H1 (cell line): ENCODE measurements at regions not wholly inside any gene's neighbourhood (a gene's known extent, or its start where the extent isn't known, plus 50 kb on each side); places are given as distances from the start of the nearest gene placed in this dataset.

Experiments
- CTCF ChIA-PET: fragments of 300-600 bp; sonication (Branson Sonifier 250); formaldehyde crosslinking; loops from one replicate; lab custom pipeline; 2021; ENCODE audit not compliant: partially characterized antibody; lab: Charles Lee
- POLR2A ChIA-PET: fragments of 300-600 bp; sonication (Branson Sonifier 250); formaldehyde crosslinking; loops from one replicate; lab custom pipeline; 2021; ENCODE audit warnings: inconsistent platforms; ENCODE audit not compliant: partially characterized antibody; lab: Charles Lee
- DNase-seq, 2 experiments: peaks; one replicate each; pipeline versions ENCODE4 v3.0.0 to v3.0.0-alpha.2; 2010 to 2022; ENCODE audit warnings: low spot score in 2 of 2, low read depth in 1 of 2, mixed read lengths in 1 of 2
- FAIRE-seq: peaks from 2 replicates; lab custom pipeline; 2011; peaks lifted over from hg19 to GRCh38; lab: Jason Lieb, UNC
- H2AFZ ChIP-seq: 2 replicates; pipeline ENCODE4 v1.8.1; 2012; ENCODE audit warnings: low read length, inconsistent platforms
- H2AK5ac ChIP-seq: 2 replicates; pipeline ENCODE4 v1.6.1; 2013; ENCODE audit warnings: low read depth, low read length
- H2BK120ac ChIP-seq: replicated peaks from 2 replicates; pipeline ENCODE3; 2013; ENCODE audit warnings: low read depth, low read length, inconsistent platforms
- H2BK12ac ChIP-seq: 2 replicates; pipeline ENCODE4 v1.6.1; 2013; ENCODE audit warnings: low read depth, low read length
- H2BK15ac ChIP-seq: 2 replicates; pipeline ENCODE4 v1.6.1; 2013; ENCODE audit warnings: low read length
- H2BK20ac ChIP-seq: 2 replicates; pipeline ENCODE4 v1.6.1; 2013; ENCODE audit warnings: low read length
- H2BK5ac ChIP-seq: 2 replicates; pipeline ENCODE4 v1.6.1; 2013; ENCODE audit warnings: low read depth, low read length
- H3K14ac ChIP-seq: 2 replicates; pipeline ENCODE4 v1.6.1; 2013; ENCODE audit warnings: inconsistent platforms; ENCODE audit not compliant: insufficient read length
- H3K18ac ChIP-seq: 2 replicates; pipeline ENCODE4 v1.6.1; 2013; ENCODE audit warnings: low read length; ENCODE audit errors: extremely low read depth
- H3K23ac ChIP-seq: 2 replicates; pipeline ENCODE4 v1.6.1; 2013; ENCODE audit warnings: inconsistent platforms; ENCODE audit not compliant: insufficient read length
- H3K23me2 ChIP-seq: 2 replicates; pipeline ENCODE4 v1.6.1; 2013; ENCODE audit warnings: low read depth, low read length
- H3K27ac ChIP-seq: 2 replicates; pipeline ENCODE4 v1.6.1; 2011; ENCODE audit warnings: low read depth, low read length, inconsistent platforms
- H3K27me3 ChIP-seq, 4 experiments: replicated peaks in 1 of 4; 1 replicate in 1 of 4; 2 replicates in 3 of 4; pipeline versions ENCODE4 v1.6.1 to v1.8.1; 2011 to 2013; ENCODE audit warnings: low read length in 3 of 4, mild to moderate bottlenecking in 3 of 4, inconsistent platforms in 2 of 4, mixed read lengths in 2 of 4, moderate library complexity in 1 of 4; ENCODE audit not compliant: control insufficient read depth in 3 of 4, insufficient read depth in 3 of 4; ENCODE audit errors: extremely low read depth in 1 of 4
- H3K36me3 ChIP-seq, 4 experiments: 2 replicates each; pipeline versions ENCODE4 v1.6.1 to v1.8.1; 2011 to 2013; ENCODE audit warnings: mild to moderate bottlenecking in 4 of 4, low read length in 3 of 4, moderate library complexity in 2 of 4, control low read depth in 1 of 4, inconsistent platforms in 1 of 4; ENCODE audit not compliant: insufficient read depth in 4 of 4, control insufficient read depth in 2 of 4
- H3K4ac ChIP-seq: replicated peaks from 2 replicates; pipeline ENCODE3; 2013; ENCODE audit warnings: low read length, low read depth, mixed read lengths, inconsistent platforms; ENCODE audit not compliant: insufficient read length
- H3K4me1 ChIP-seq, 4 experiments: replicated peaks in 1 of 4; 1 replicate in 1 of 4; 2 replicates in 3 of 4; pipeline versions ENCODE4 v1.6.1 to v1.8.1; 2011 to 2013; ENCODE audit warnings: low read length in 3 of 4, inconsistent platforms in 2 of 4, mixed read lengths in 1 of 4; ENCODE audit not compliant: insufficient read depth in 4 of 4, control insufficient read depth in 3 of 4
- H3K4me2 ChIP-seq, 2 experiments: 2 replicates each; pipeline versions ENCODE4 v1.6.1 to v1.8.1; 2011 to 2013; ENCODE audit warnings: low read depth in 2 of 2, low read length in 2 of 2, control low read depth in 1 of 2, inconsistent platforms in 1 of 2, mild to moderate bottlenecking in 1 of 2; ENCODE audit not compliant: insufficient read depth in 1 of 2
- H3K4me3 ChIP-seq, 4 experiments: fragments of 200-600, 300-600 bp in 1 of 4; sonication (generic), shearing (Covaris generic), sonication (Bioruptor Twin) in 1 of 4; 2 replicates each; pipeline versions ENCODE4 v1.5.1 to v1.8.1; 2011 to 2016; ENCODE audit warnings: low read length in 4 of 4, low read depth in 3 of 4, control low read depth in 2 of 4, inconsistent platforms in 2 of 4, mild to moderate bottlenecking in 2 of 4, mixed read lengths in 1 of 4, moderate library complexity in 1 of 4; ENCODE audit not compliant: insufficient read depth in 2 of 4; ENCODE audit errors: extremely low read depth in 1 of 4
- H3K56ac ChIP-seq: replicated peaks from 2 replicates; pipeline ENCODE3; 2013; ENCODE audit warnings: low read depth, mild to moderate bottlenecking, mixed read lengths, low read length, inconsistent platforms; ENCODE audit not compliant: insufficient read length
- H3K79me1 ChIP-seq: 2 replicates; pipeline ENCODE4 v1.6.1; 2013; ENCODE audit warnings: low read depth, low read length, control low read depth
- H3K79me2 ChIP-seq, 2 experiments: 2 replicates each; pipeline versions ENCODE4 v1.6.1 to v1.8.1; 2012 to 2013; ENCODE audit warnings: low read length in 2 of 2, mild to moderate bottlenecking in 2 of 2, inconsistent platforms in 1 of 2; ENCODE audit not compliant: insufficient read depth in 2 of 2, control insufficient read depth in 1 of 2
- H3K9ac ChIP-seq, 4 experiments: replicated peaks in 1 of 4; 1 replicate in 1 of 4; 2 replicates in 3 of 4; pipeline versions ENCODE4 v1.6.1 to v1.8.1; 2011 to 2013; ENCODE audit warnings: low read depth in 3 of 4, low read length in 3 of 4, control low read depth in 2 of 4, mild to moderate bottlenecking in 2 of 4, moderate library complexity in 2 of 4, inconsistent platforms in 1 of 4; ENCODE audit errors: extremely low read depth in 1 of 4
- H3K9me3 ChIP-seq, 2 experiments: 2 replicates each; pipeline versions ENCODE4 v1.6.1 to v1.8.1; 2012 to 2013; ENCODE audit warnings: mild to moderate bottlenecking in 2 of 2, moderate library complexity in 2 of 2, control low read depth in 1 of 2, inconsistent platforms in 1 of 2, low read depth in 1 of 2, low read length in 1 of 2, mixed read lengths in 1 of 2; ENCODE audit not compliant: insufficient read depth in 2 of 2
- H4K20me1 ChIP-seq, 2 experiments: replicated peaks in 1 of 2; 2 replicates each; pipeline versions ENCODE3 to v1.8.1; 2011 to 2013; ENCODE audit warnings: inconsistent platforms in 2 of 2, low read length in 2 of 2, mild to moderate bottlenecking in 1 of 2; ENCODE audit not compliant: insufficient read depth in 2 of 2, control insufficient read depth in 1 of 2
- H4K5ac ChIP-seq: 2 replicates; pipeline ENCODE4 v1.6.1; 2013; ENCODE audit warnings: low read length, low read depth, mixed read lengths, inconsistent platforms; ENCODE audit not compliant: insufficient read length
- H4K8ac ChIP-seq: 2 replicates; pipeline ENCODE4 v1.8.0; 2013; ENCODE audit warnings: mild to moderate bottlenecking, moderate library complexity, low read length, inconsistent platforms; ENCODE audit not compliant: insufficient read depth; ENCODE audit errors: extremely low read depth
- H4K91ac ChIP-seq: replicated peaks from 2 replicates; pipeline ENCODE3; 2013; ENCODE audit warnings: low read length, mixed read lengths, inconsistent platforms; ENCODE audit not compliant: insufficient read length
- ATF3 ChIP-seq: IDR thresholded peaks from 2 replicates; pipeline ENCODE4 v1.6.1; 2011; ENCODE audit warnings: low read depth, mild to moderate bottlenecking, low read length; ENCODE audit not compliant: insufficient read depth
- BRCA1 ChIP-seq: IDR thresholded peaks from 2 replicates; pipeline ENCODE4 v1.6.1; 2012; ENCODE audit warnings: low read depth, low read length, improper control_type of control experiment
- CEBPB ChIP-seq: IDR thresholded peaks from 2 replicates; pipeline ENCODE4 v1.6.1; 2012; ENCODE audit warnings: low read depth, low read length
- EP300 ChIP-seq, 2 experiments: IDR thresholded peaks; 1 replicate in 1 of 2; 2 replicates in 1 of 2; pipeline ENCODE4 v1.6.1; 2011 to 2012; ENCODE audit warnings: low read depth in 2 of 2, low read length in 2 of 2, mild to moderate bottlenecking in 2 of 2, borderline replicate concordance in 1 of 2, inconsistent platforms in 1 of 2, moderate library complexity in 1 of 2
- EZH2 ChIP-seq: fragments of 200-600 bp; sonication (generic); IDR thresholded peaks from 2 replicates; pipeline ENCODE4 v1.7.1; 2012; ENCODE audit warnings: low read depth, mild to moderate bottlenecking, moderate library complexity, low read length, inconsistent platforms; ENCODE audit not compliant: severe bottlenecking
- FOSL1 ChIP-seq: IDR thresholded peaks from 2 replicates; pipeline ENCODE4 v1.6.1; 2011; ENCODE audit warnings: mild to moderate bottlenecking, low read depth, low read length, moderate library complexity; ENCODE audit not compliant: insufficient read depth
- HDAC6 ChIP-seq: IDR thresholded peaks from one replicate; pipeline ENCODE4 v1.7.1; 2012; ENCODE audit warnings: low read depth, mild to moderate bottlenecking, inconsistent platforms, low read length, moderate library complexity
- KDM4A ChIP-seq: IDR thresholded peaks from one replicate; pipeline ENCODE4 v1.7.1; 2012; ENCODE audit warnings: low read depth, mild to moderate bottlenecking, moderate library complexity, low read length, inconsistent platforms; ENCODE audit not compliant: severe bottlenecking
- KDM5A ChIP-seq: fragments of 200-600 bp; IDR thresholded peaks from 2 replicates; pipeline ENCODE4 v1.7.1; 2012; ENCODE audit warnings: mild to moderate bottlenecking, low read length, inconsistent platforms, mixed read lengths
- MAFK ChIP-seq: IDR thresholded peaks from 2 replicates; pipeline ENCODE4 v1.6.1; 2012; ENCODE audit warnings: low read depth, mild to moderate bottlenecking, improper control_type of control experiment, low read length
- POLR2AphosphoS5 ChIP-seq: IDR thresholded peaks from 2 replicates; pipeline ENCODE4 v1.6.1; 2011; ENCODE audit warnings: low read depth, low read length
- SUZ12 ChIP-seq: fragments of 200-600 bp; sonication (generic); IDR thresholded peaks from 2 replicates; pipeline ENCODE4 v1.6.1; 2012; ENCODE audit warnings: mild to moderate bottlenecking, inconsistent platforms, low read length, moderate library complexity, mixed read lengths
- TAF7 ChIP-seq: optimal IDR thresholded peaks from 2 replicates; pipeline ENCODE3; 2011; ENCODE audit warnings: low read depth, mild to moderate bottlenecking, inconsistent platforms, low read length, moderate library complexity, borderline replicate concordance
- WGBS, 2 experiments: shearing (Covaris generic) in 1 of 2; methylation state at CpG; one replicate each; pipeline versions ENCODE4 v1.1.6 to v1.1.7; 2013 to 2015; ENCODE audit warnings: low lambda C conversion rate in 2 of 2, mixed read lengths in 2 of 2, inconsistent platforms in 1 of 2, low coverage in 1 of 2, missing lambda C conversion rate in 1 of 2; ENCODE audit not compliant: insufficient replicate concordance in 2 of 2, insufficient coverage in 1 of 2, insufficient read length in 1 of 2; ENCODE audit errors: extremely low coverage in 1 of 2, missing lambda C conversion rate in 1 of 2; 5-methylcytosine and 5-hydroxymethylcytosine counted together
- TF ChIP-seq, protein P1 (sequence below): IDR thresholded peaks from 2 replicates; pipeline ENCODE4 v1.6.1; 2012; ENCODE audit warnings: inconsistent platforms

DNA sequence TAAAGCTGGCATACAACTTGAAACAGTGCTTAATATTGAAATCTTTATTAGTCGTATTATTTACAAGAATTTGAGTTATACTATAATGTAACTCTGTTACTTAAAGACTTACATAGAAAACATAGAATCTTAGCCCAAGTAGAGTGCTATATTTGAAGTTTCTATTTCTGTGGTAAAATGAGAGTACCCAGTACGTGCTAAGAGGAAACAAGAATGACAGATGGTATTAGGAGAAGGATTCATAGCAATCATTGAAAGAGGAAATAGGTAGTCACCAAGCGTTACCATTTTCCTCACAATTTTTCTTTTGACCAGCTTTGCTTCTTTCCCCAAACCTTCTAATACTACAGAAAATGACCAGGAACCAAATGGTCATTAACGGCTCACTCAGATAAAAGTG, 412.1 kb upstream of the GRIA3 start:
- FAIRE-seq, result no peak
- Histone ChIP-seq H3K79me1 (no peaks in the 10 kb centered on the region), H4K8ac (no peak overlapping the region), H3K9ac (no peak overlapping the region), H2BK12ac (no peak overlapping the region), H3K27ac (no peak overlapping the region), H3K56ac (no peak overlapping the region), H3K14ac (no peak overlapping the region), H4K91ac (no peak overlapping the region), H4K5ac (no peak overlapping the region), H3K4me3 (no peak overlapping the region), H2BK15ac (no peak overlapping the region), H2AFZ (no peak overlapping the region), H4K20me1 (no peaks in the 10 kb centered on the region), H3K23ac (no peak overlapping the region), H3K4ac (no peak overlapping the region), H3K36me3 (no peaks in the 10 kb centered on the region), H2AK5ac (no peak overlapping the region), H3K23me2 (no peaks in the 10 kb centered on the region), H2BK5ac (no peak overlapping the region), H2BK20ac (no peak overlapping the region), H3K18ac (no peak overlapping the region), H3K27me3 (no peaks in the 10 kb centered on the region), H2BK120ac (no peak overlapping the region), H3K9me3 (no peaks in the 10 kb centered on the region), H3K4me1 (peaks cover 0 to 5% (median 0%) of the 10 kb centered on the region in 4 experiments; a peak in 2 of 7 replicates), H3K79me2 (no peaks in the 10 kb centered on the region), H3K4me2 (no peak overlapping the region)
- 91% methylated on average over 4 of the region's 4 CpGs; no CpG with 5 or more reads in 1 of the 2 experiments for WGBS, 2 experiments
- POLR2A ChIA-PET, result no interaction called here
- no peak for DNase-seq
- CTCF ChIA-PET, result no interaction called here
- TF ChIP-seq CEBPB, result no peak
- no peak for TF ChIP-seq FOSL1
- no peak for TF ChIP-seq KDM5A
- TF ChIP-seq EZH2, result no peak
- TF ChIP-seq TAF7, result no peak
- TF ChIP-seq, protein P1, sequence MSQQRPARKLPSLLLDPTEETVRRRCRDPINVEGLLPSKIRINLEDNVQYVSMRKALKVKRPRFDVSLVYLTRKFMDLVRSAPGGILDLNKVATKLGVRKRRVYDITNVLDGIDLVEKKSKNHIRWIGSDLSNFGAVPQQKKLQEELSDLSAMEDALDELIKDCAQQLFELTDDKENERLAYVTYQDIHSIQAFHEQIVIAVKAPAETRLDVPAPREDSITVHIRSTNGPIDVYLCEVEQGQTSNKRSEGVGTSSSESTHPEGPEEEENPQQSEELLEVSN, result no peak
- TF ChIP-seq SUZ12, result no peak
- no peak for TF ChIP-seq HDAC6
- no peak for TF ChIP-seq EP300 (IDR thresholded peaks at IDR 0.05; ENCODE audit: borderline replicate concordance in 1 of 2, low read depth in 2 of 2, low read length in 2 of 2)
- no peak for TF ChIP-seq KDM4A
- TF ChIP-seq BRCA1, result no peak
- TF ChIP-seq ATF3, result no peak
- TF ChIP-seq POLR2AphosphoS5, result no peak
- TF ChIP-seq MAFK, result no peak
